ENCODE measurements at regions not wholly inside any gene's neighbourhood (a gene's known extent, or its start where the extent isn't known, plus 50 kb on each side); places are given as distances from the start of the nearest gene placed in this dataset.

DNA sequence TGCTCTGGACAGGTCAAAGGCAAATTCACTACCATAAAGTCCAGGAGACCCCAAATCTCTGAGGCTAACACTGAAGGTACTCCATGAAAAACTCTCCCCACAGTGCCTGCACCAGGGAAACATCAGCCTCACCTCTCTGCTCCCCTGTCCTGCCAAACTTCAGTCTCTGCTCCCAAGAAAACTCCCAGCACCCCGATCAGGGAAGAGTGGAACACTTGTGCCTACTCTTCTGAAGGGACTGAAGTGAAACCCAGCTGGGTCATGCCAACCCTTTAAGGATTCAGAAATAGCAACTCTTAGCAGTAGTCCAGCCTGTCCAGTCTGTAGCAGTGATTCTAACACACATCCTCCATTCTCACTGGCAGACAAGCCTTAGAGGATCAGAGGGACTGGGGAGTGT is 124.2 kb downstream of the FAM174B start:
- TF ChIP-seq, protein P1, sequence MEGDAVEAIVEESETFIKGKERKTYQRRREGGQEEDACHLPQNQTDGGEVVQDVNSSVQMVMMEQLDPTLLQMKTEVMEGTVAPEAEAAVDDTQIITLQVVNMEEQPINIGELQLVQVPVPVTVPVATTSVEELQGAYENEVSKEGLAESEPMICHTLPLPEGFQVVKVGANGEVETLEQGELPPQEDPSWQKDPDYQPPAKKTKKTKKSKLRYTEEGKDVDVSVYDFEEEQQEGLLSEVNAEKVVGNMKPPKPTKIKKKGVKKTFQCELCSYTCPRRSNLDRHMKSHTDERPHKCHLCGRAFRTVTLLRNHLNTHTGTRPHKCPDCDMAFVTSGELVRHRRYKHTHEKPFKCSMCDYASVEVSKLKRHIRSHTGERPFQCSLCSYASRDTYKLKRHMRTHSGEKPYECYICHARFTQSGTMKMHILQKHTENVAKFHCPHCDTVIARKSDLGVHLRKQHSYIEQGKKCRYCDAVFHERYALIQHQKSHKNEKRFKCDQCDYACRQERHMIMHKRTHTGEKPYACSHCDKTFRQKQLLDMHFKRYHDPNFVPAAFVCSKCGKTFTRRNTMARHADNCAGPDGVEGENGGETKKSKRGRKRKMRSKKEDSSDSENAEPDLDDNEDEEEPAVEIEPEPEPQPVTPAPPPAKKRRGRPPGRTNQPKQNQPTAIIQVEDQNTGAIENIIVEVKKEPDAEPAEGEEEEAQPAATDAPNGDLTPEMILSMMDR (conservative IDR thresholded peaks at IDR 0.05; ENCODE audit: low read depth in 2 of 2), result no peak
- TF ChIP-seq POLR2AphosphoS5 (IDR thresholded peaks at IDR 0.05; ENCODE audit: low read depth) (no peak), EZH2phosphoT487 (IDR thresholded peaks at IDR 0.05; ENCODE audit: unreplicated experiment) (no peak), REST (IDR thresholded peaks at IDR 0.05; ENCODE audit: unreplicated experiment) (no peak), EZH2 (IDR thresholded peaks at IDR 0.05; ENCODE audit: low read depth, unreplicated experiment) (no peak), CREB1 (CRISPR knock-in tag; IDR thresholded peaks at IDR 0.05; ENCODE audit: low read depth) (no peak), JUNB (IDR thresholded peaks at IDR 0.05; ENCODE audit: unreplicated experiment) (no peak), ZNF331 (CRISPR knock-in tag; IDR thresholded peaks at IDR 0.05; ENCODE audit: low read depth) (no peak), ZNF114 (CRISPR knock-in tag; IDR thresholded peaks at IDR 0.05) (no peak), NANOG (IDR thresholded peaks at IDR 0.05; ENCODE audit: borderline replicate concordance) (no peak)
